HCT116 (cell line): ENCODE measurements at regions not wholly inside any gene's neighbourhood (a gene's known extent, or its start where the extent isn't known, plus 50 kb on each side); places are given as distances from the start of the nearest gene placed in this dataset.

ENCODE experiments used
- CTCF ChIP-seq, 3 experiments: fragments of 200-600 bp in 1 of 3; sonication (generic) in 1 of 3; IDR thresholded peaks in 2 of 3; conservative IDR thresholded peaks in 1 of 3; 2 replicates each; pipeline ENCODE4 v1.5.1; 2012 to 2017; ENCODE audit warnings: low read depth in 2 of 3, low read length in 2 of 3, antibody characterized with exemption in 1 of 3, borderline replicate concordance in 1 of 3, control low read depth in 1 of 3, mild to moderate bottlenecking in 1 of 3, mixed read lengths in 1 of 3, mixed run types in 1 of 3, moderate library complexity in 1 of 3; ENCODE audit not compliant: insufficient read depth in 1 of 3
- EZH2 ChIP-seq: fragments of 200-600 bp; sonication (generic); IDR thresholded peaks from 2 replicates; pipeline ENCODE4 v1.6.1; 2017; ENCODE audit warnings: antibody characterized with exemption, mixed run types
- POLR2A ChIP-seq: IDR thresholded peaks from 2 replicates; pipeline ENCODE4 v1.7.0; 2011; ENCODE audit warnings: borderline replicate concordance; ENCODE audit not compliant: insufficient read depth, insufficient read length; ENCODE audit errors: extremely low read depth
- SIN3A ChIP-seq: IDR thresholded peaks from 2 replicates; pipeline ENCODE4 v1.6.1; 2012; ENCODE audit warnings: low read depth
- ZBTB33 ChIP-seq: IDR thresholded peaks from 2 replicates; pipeline ENCODE4 v1.6.1; 2011; ENCODE audit warnings: mild to moderate bottlenecking, low read length, moderate library complexity; ENCODE audit not compliant: insufficient replicate concordance; ENCODE audit errors: extremely low read depth

- TF ChIP-seq CTCF (IDR thresholded peaks at IDR 0.05 in 2 of 3, conservative IDR thresholded peaks at IDR 0.05 in 1 of 3; ENCODE audit: borderline replicate concordance in 1 of 3, insufficient read depth in 1 of 3, low read depth in 2 of 3, low read length in 2 of 3): peak in 2 of 3 experiments; percentile 38 to 41; a peak in 4 of 6 replicates
- no peak for TF ChIP-seq POLR2A
- TF ChIP-seq SIN3A: no peak
- no peak for TF ChIP-seq ZBTB33
- TF ChIP-seq EZH2: no peak
Observed at GRCh38 chr11:45017329-45017728, 66.6 kb upstream of the TP53I11 start.
